K562 (cell line): ENCODE measurements at regions not wholly inside any gene's neighbourhood (a gene's known extent, or its start where the extent isn't known, plus 50 kb on each side); places are given as distances from the start of the nearest gene placed in this dataset.

Source experiments
- ATAC-seq: fragments of 200-7000 bp; cut with Tn5 transposase; 3 replicates; pipeline ENCODE4 v1.9.1; 2020; ENCODE audit warnings: moderate library complexity
- BruUV-seq: library from RNA; stranded (reverse); fragments of 400-500 nt; replicated peaks from 2 replicates; lab custom pipeline; 2021; lab: Mats Ljungman, UMichigan
- CTCF ChIA-PET: fragments of 300-600 bp; formaldehyde crosslinking; extraction: SDS; loops from one replicate; lab custom pipeline; 2021; ENCODE audit warnings: low intra/inter-chr PET ratio; lab: Yijun Ruan, JAX
- POLR2A ChIA-PET: fragments of 300-600, 350-650 bp; sonication (Branson Sonifier 250); formaldehyde crosslinking; extraction: SDS; loops from one replicate; lab custom pipeline; 2021; ENCODE audit warnings: antibody characterized with exemption, inconsistent platforms; lab: Yijun Ruan, JAX
- DNase-seq, 4 experiments: peaks; one replicate each; pipeline versions ENCODE4 v3.0.0 to v3.0.0-alpha.2; 2011 to 2018; ENCODE audit warnings: low spot score in 3 of 4, mixed read lengths in 3 of 4; ENCODE audit errors: extremely low read depth in 1 of 4
- FAIRE-seq: peaks from 2 replicates; lab custom pipeline; 2011; peaks lifted over from hg19 to GRCh38; lab: Jason Lieb, UNC
- H2AFZ ChIP-seq: 2 replicates; pipeline ENCODE4 v1.6.0; 2011; ENCODE audit warnings: low read depth, low read length, control low read depth, inconsistent platforms
- H3K27ac ChIP-seq: fragments of 200-600 bp; 3 replicates; pipeline ENCODE4 v1.8.0; 2011; ENCODE audit warnings: low read depth, mild to moderate bottlenecking, control low read depth, inconsistent platforms, low read length, moderate library complexity, mixed read lengths; ENCODE audit errors: extremely low read depth
- H3K27me3 ChIP-seq, 2 experiments: fragments of 300-600 bp in 1 of 2; 2 replicates in 1 of 2; 3 replicates in 1 of 2; pipeline versions ENCODE4 v1.6.0 to v1.8.0; 2011; ENCODE audit warnings: inconsistent platforms in 2 of 2, low read length in 2 of 2, mild to moderate bottlenecking in 1 of 2, mixed read lengths in 1 of 2, moderate library complexity in 1 of 2; ENCODE audit not compliant: control insufficient read depth in 2 of 2, insufficient read depth in 2 of 2
- H3K36me3 ChIP-seq: fragments of 300-600 bp; 3 replicates; pipeline ENCODE4 v1.8.0; 2011; ENCODE audit warnings: mild to moderate bottlenecking, low read length, inconsistent platforms; ENCODE audit not compliant: control insufficient read depth, insufficient read depth
- H3K4me1 ChIP-seq, 2 experiments: fragments of 200-600 bp in 1 of 2; replicated peaks in 1 of 2; 2 replicates in 1 of 2; 3 replicates in 1 of 2; pipeline versions ENCODE4 v1.5.1 to v1.8.0; 2011; ENCODE audit warnings: inconsistent platforms in 2 of 2, low read length in 2 of 2, mild to moderate bottlenecking in 1 of 2, mixed read lengths in 1 of 2, moderate library complexity in 1 of 2; ENCODE audit not compliant: control insufficient read depth in 2 of 2, insufficient read depth in 2 of 2
- H3K4me2 ChIP-seq: 2 replicates; pipeline ENCODE4 v1.6.1; 2011; ENCODE audit warnings: low read length, control low read depth, inconsistent platforms, mixed read lengths; ENCODE audit not compliant: insufficient read depth
- H3K4me3 ChIP-seq: fragments of 200-600 bp; sonication (generic), shearing (Covaris generic); 2 replicates; pipeline ENCODE4 v1.5.1; 2016; ENCODE audit warnings: control low read depth, inconsistent platforms
- H3K79me2 ChIP-seq: fragments of 200-600 bp; 3 replicates; pipeline ENCODE4 v1.8.0; 2011; ENCODE audit warnings: low read length, inconsistent platforms; ENCODE audit not compliant: control insufficient read depth, insufficient read depth
- H3K9ac ChIP-seq, 2 experiments: 2 replicates each; pipeline versions ENCODE4 v1.6.0 to v1.6.1; 2011; ENCODE audit warnings: low read depth in 2 of 2, low read length in 2 of 2, control low read depth in 1 of 2, inconsistent platforms in 1 of 2, mild to moderate bottlenecking in 1 of 2, mixed read lengths in 1 of 2; ENCODE audit not compliant: insufficient read depth in 1 of 2
- H3K9me1 ChIP-seq: one replicate; pipeline ENCODE4 v1.6.0; 2011; ENCODE audit warnings: inconsistent platforms, mild to moderate bottlenecking, low read length, moderate library complexity; ENCODE audit not compliant: control insufficient read depth, insufficient read depth
- H3K9me3 ChIP-seq: replicated peaks from 2 replicates; pipeline ENCODE4 v1.5.1; 2011; ENCODE audit warnings: low read depth, low read length, inconsistent platforms; ENCODE audit not compliant: control insufficient read depth, insufficient read depth
- H4K20me1 ChIP-seq: replicated peaks from 2 replicates; pipeline ENCODE4 v1.6.1; 2011; ENCODE audit warnings: low read length, inconsistent platforms, mixed read lengths; ENCODE audit not compliant: control insufficient read depth, insufficient read depth
- ATF6 ChIP-seq: sonication (generic); formaldehyde crosslinking; IDR thresholded peaks from 2 replicates; pipeline ENCODE4 v1.4.0; 2020; ENCODE audit warnings: mild to moderate bottlenecking, missing genetic modification reagents
- DLX4 ChIP-seq: fragments of 250-450 bp; sonication (Bioruptor Pico); IDR thresholded peaks from 2 replicates; pipeline ENCODE4 v1.6.1; 2021; ENCODE audit warnings: mild to moderate bottlenecking
- L3MBTL2 ChIP-seq: fragments of 450-650 bp; IDR thresholded peaks from 2 replicates; pipeline ENCODE4 v1.6.1; 2016; ENCODE audit warnings: mild to moderate bottlenecking, moderate library complexity
- MLX ChIP-seq, 2 experiments: fragments of 450-650 bp in 1 of 2; sonication (generic) in 1 of 2; formaldehyde crosslinking; conservative IDR thresholded peaks; 2 replicates each; pipeline versions ENCODE4 v1.4.0 to v1.8.1; 2020 to 2022; ENCODE audit warnings: mild to moderate bottlenecking in 1 of 2, missing genetic modification reagents in 1 of 2
- PPARD ChIP-seq: fragments of 250-450 bp; sonication (Bioruptor Pico); IDR thresholded peaks from 2 replicates; pipeline ENCODE4 v1.8.0; 2022; ENCODE audit warnings: inconsistent platforms, mild to moderate bottlenecking, moderate library complexity
- SAFB ChIP-seq: fragments of 200-400 bp; formaldehyde crosslinking; IDR thresholded peaks from 2 replicates; pipeline ENCODE4 v1.6.1; 2017; ENCODE audit warnings: low read depth, low read length, borderline replicate concordance
- SLC30A9 ChIP-seq: fragments of 250-450 bp; sonication (Bioruptor Pico); IDR thresholded peaks from 2 replicates; pipeline ENCODE4 v1.8.0; 2022; ENCODE audit warnings: mild to moderate bottlenecking, moderate library complexity
- XRCC5 ChIP-seq: fragments of 200-400 bp; formaldehyde crosslinking; IDR thresholded peaks from 2 replicates; pipeline ENCODE4 v1.6.1; 2017; ENCODE audit warnings: low read depth, mild to moderate bottlenecking, low read length
- ZBTB17 ChIP-seq: fragments of 450-650 bp; formaldehyde crosslinking; IDR thresholded peaks from 2 replicates; pipeline ENCODE4 v1.4.0; 2020; ENCODE audit warnings: mild to moderate bottlenecking
- ZNF217 ChIP-seq: sonication (generic); formaldehyde crosslinking; IDR thresholded peaks from 2 replicates; pipeline ENCODE4 v1.8.0; 2022; ENCODE audit warnings: mild to moderate bottlenecking, missing genetic modification reagents
- ZNF347 ChIP-seq: fragments of 450-650 bp; formaldehyde crosslinking; IDR thresholded peaks from 2 replicates; pipeline ENCODE4 v1.4.0; 2020; ENCODE audit warnings: low read depth, mild to moderate bottlenecking, moderate library complexity
- ZNF431 ChIP-seq: sonication (generic); formaldehyde crosslinking; IDR thresholded peaks from 2 replicates; pipeline ENCODE4 v1.8.0; 2022; ENCODE audit warnings: mild to moderate bottlenecking, missing genetic modification reagents
- ZNF444 ChIP-seq: fragments of 250-450 bp; sonication (Bioruptor Pico); IDR thresholded peaks from 2 replicates; pipeline ENCODE4 v1.4.0; 2020; ENCODE audit warnings: mild to moderate bottlenecking, moderate library complexity
- ZNF586 ChIP-seq: fragments of 450-650 bp; formaldehyde crosslinking; conservative IDR thresholded peaks from 2 replicates; pipeline ENCODE4 v1.4.0; 2020; ENCODE audit warnings: mild to moderate bottlenecking, moderate library complexity
- ZNF592 ChIP-seq: fragments of 450-650 bp; IDR thresholded peaks from 2 replicates; pipeline ENCODE4 v1.6.1; 2017; ENCODE audit warnings: antibody characterized with exemption, mild to moderate bottlenecking
- WGBS: fragments of 100-300 bp; shearing (Covaris generic); methylation state at CpG from one replicate; pipeline ENCODE4 v1.1.6; 2016; ENCODE audit warnings: low coverage, mixed read lengths; ENCODE audit not compliant: insufficient coverage; ENCODE audit errors: missing lambda C conversion rate; 5-methylcytosine and 5-hydroxymethylcytosine counted together
- in situ Hi-C: fragments of 300-500 bp; cut with MboI; formaldehyde crosslinking; loops from 4 replicates; pipeline ENCODE4 v1.15.0; 2018; ENCODE audit warnings: inconsistent platforms, mixed read lengths
- intact Hi-C: fragments of 100-400 bp; cut with micrococcal nuclease; formaldehyde crosslinking; loops from 2 replicates; pipeline ENCODE4 v1.14.2; 2022

GRCh38 chr15:87681104-87681503 lies 575.4 kb downstream of the NTRK3 start:
- Histone ChIP-seq H2AFZ (no peak overlapping the region), H3K27ac (peak overlapping the region; percentile 32; the same call in 2 of the 3 replicates), H3K9me1 (no peaks in the 10 kb centered on the region), H3K4me1 (peaks cover 4 to 35% of the 10 kb centered on the region in 2 experiments; a peak in 3 of 5 replicates), H3K4me3 (no peak overlapping the region), H4K20me1 (no peaks in the 10 kb centered on the region), H3K9me3 (no peaks in the 10 kb centered on the region; the same call in 1 of the 2 replicates), H3K4me2 (no peak overlapping the region; the same call in 1 of the 2 replicates), H3K36me3 (peaks cover 51% of the 10 kb centered on the region), H3K27me3 (no peaks in the 10 kb centered on the region), H3K9ac (no peak overlapping the region), H3K79me2 (peaks cover 77% of the 10 kb centered on the region)
- intact Hi-C loops (no loop called here), in situ Hi-C loops (no loop called here)
- ATAC-seq (peak; percentile 44), DNase-seq (no peak), FAIRE-seq (no peak)
- no TSS peak for BruUV-seq
- CTCF ChIA-PET, result no interaction called here
- POLR2A ChIA-PET, result interaction anchor here (0.9 to 1.3 kb wide), 2 partner anchors 8 to 10 kb away, joined by 3 to 5 read pairs; no protein-coding TSS in a partner anchor
- 50% methylated on average over 1 of the region's 1 CpG for WGBS
- no peak for TF ChIP-seq SLC30A9 (CRISPR knock-in tag)
- no peak for TF ChIP-seq ZBTB17 (CRISPR knock-in tag)
- TF ChIP-seq DLX4 (CRISPR knock-in tag), result no peak
- no peak for TF ChIP-seq ZNF431
- no peak for TF ChIP-seq PPARD (CRISPR knock-in tag)
- no peak for TF ChIP-seq SAFB
- peak; percentile 75 for TF ChIP-seq L3MBTL2
- no peak for TF ChIP-seq ZNF347 (CRISPR knock-in tag)
- TF ChIP-seq MLX (CRISPR knock-in tag; conservative IDR thresholded peaks at IDR 0.05), result no peak
- no peak for TF ChIP-seq ATF6 (CRISPR knock-in tag)
- TF ChIP-seq ZNF217 (CRISPR knock-in tag), result no peak
- no peak for TF ChIP-seq ZNF586 (CRISPR knock-in tag)
- no peak for TF ChIP-seq ZNF444 (CRISPR knock-in tag)
- TF ChIP-seq ZNF592, result peak; percentile 58; the same call in 1 of the 2 replicates
- TF ChIP-seq XRCC5, result no peak
